IMR-90 (cell line): ENCODE measurements at regions not wholly inside any gene's neighbourhood (a gene's known extent, or its start where the extent isn't known, plus 50 kb on each side); places are given as distances from the start of the nearest gene placed in this dataset.

Source experiments
- ATAC-seq: fragments of 200-7000 bp; cut with Tn5 transposase; 2 replicates; pipeline ENCODE4 v1.9.1; 2020; ENCODE audit warnings: low read depth, mild to moderate bottlenecking, moderate library complexity
- BruUV-seq: library from RNA; stranded (reverse); fragments of 400-500 nt; replicated peaks from 2 replicates; lab custom pipeline; 2021; lab: Mats Ljungman, UMichigan
- CTCF ChIA-PET: fragments of 300-600 bp; formaldehyde crosslinking; extraction: SDS; loops from one replicate; lab custom pipeline; 2021; ENCODE audit warnings: antibody characterized with exemption; lab: Yijun Ruan, JAX
- POLR2A ChIA-PET: fragments of 300-600 bp; sonication (Branson Sonifier 250); formaldehyde crosslinking; loops from one replicate; lab custom pipeline; 2022; ENCODE audit warnings: antibody characterized with exemption; ENCODE audit not compliant: unreplicated experiment; lab: Charles Lee
- DNase-seq: peaks from one replicate; pipeline ENCODE4 v3.0.0; 2013
- H2AFZ ChIP-seq: replicated peaks from 2 replicates; pipeline ENCODE3; 2013; ENCODE audit warnings: low read length, mild to moderate bottlenecking; ENCODE audit not compliant: poor library complexity
- H2AK5ac ChIP-seq: 2 replicates; pipeline ENCODE4 v1.6.1; 2013; ENCODE audit warnings: low read depth, low read length, inconsistent platforms
- H2AK9ac ChIP-seq: replicated peaks from 2 replicates; pipeline ENCODE3; 2013; ENCODE audit warnings: mild to moderate bottlenecking, low read depth, low read length, moderate library complexity; ENCODE audit not compliant: poor library complexity
- H2BK120ac ChIP-seq: 2 replicates; pipeline ENCODE4 v1.6.1; 2013; ENCODE audit warnings: low read depth, low read length, inconsistent platforms
- H2BK15ac ChIP-seq: 3 replicates; pipeline ENCODE4 v1.6.1; 2013; ENCODE audit warnings: low read depth, low read length, inconsistent platforms
- H2BK20ac ChIP-seq: 2 replicates; pipeline ENCODE4 v1.6.1; 2013; ENCODE audit warnings: low read depth, mild to moderate bottlenecking, inconsistent platforms, low read length, moderate library complexity
- H2BK5ac ChIP-seq: 2 replicates; pipeline ENCODE4 v1.6.1; 2013; ENCODE audit warnings: mild to moderate bottlenecking, low read depth, low read length, inconsistent platforms; ENCODE audit not compliant: poor library complexity, severe bottlenecking
- H3K14ac ChIP-seq: replicated peaks from 2 replicates; pipeline ENCODE4 v1.6.1; 2013; ENCODE audit warnings: low read depth, low read length, inconsistent platforms
- H3K18ac ChIP-seq: 2 replicates; pipeline ENCODE4 v1.6.1; 2013; ENCODE audit warnings: low read depth, low read length, control low read depth
- H3K23ac ChIP-seq: 2 replicates; pipeline ENCODE4 v1.6.1; 2013; ENCODE audit warnings: low read depth, low read length, inconsistent platforms
- H3K27ac ChIP-seq: 2 replicates; pipeline ENCODE4 v1.5.1; 2013; ENCODE audit warnings: mild to moderate bottlenecking, control low read depth, low read length; ENCODE audit not compliant: insufficient read depth
- H3K27me3 ChIP-seq: 2 replicates; pipeline ENCODE4 v1.6.1; 2013; ENCODE audit warnings: low read length; ENCODE audit not compliant: control insufficient read depth, insufficient read depth
- H3K36me3 ChIP-seq: 2 replicates; pipeline ENCODE4 v1.6.1; 2013; ENCODE audit warnings: low read length, mixed read lengths; ENCODE audit not compliant: control insufficient read depth, insufficient read depth
- H3K4ac ChIP-seq: 2 replicates; pipeline ENCODE4 v1.6.1; 2013; ENCODE audit warnings: low read depth, low read length, inconsistent platforms
- H3K4me1 ChIP-seq: 2 replicates; pipeline ENCODE4 v1.6.1; 2013; ENCODE audit warnings: low read length, mixed read lengths; ENCODE audit not compliant: control insufficient read depth, insufficient read depth
- H3K4me2 ChIP-seq: 2 replicates; pipeline ENCODE4 v1.6.1; 2013; ENCODE audit warnings: low read depth, mild to moderate bottlenecking, control low read depth, low read length, moderate library complexity
- H3K4me3 ChIP-seq: 2 replicates; pipeline ENCODE4 v1.5.1; 2013; ENCODE audit warnings: low read depth, mild to moderate bottlenecking, control low read depth, low read length, moderate library complexity; ENCODE audit not compliant: insufficient read depth
- H3K56ac ChIP-seq: 2 replicates; pipeline ENCODE4 v1.6.1; 2013; ENCODE audit warnings: low read length, inconsistent platforms; ENCODE audit not compliant: insufficient read depth; ENCODE audit errors: extremely low read depth
- H3K79me1 ChIP-seq, 2 experiments: 2 replicates each; pipeline ENCODE4 v1.6.1; 2013; ENCODE audit warnings: low read length in 2 of 2, inconsistent platforms in 1 of 2, low read depth in 1 of 2
- H3K9ac ChIP-seq: 2 replicates; pipeline ENCODE4 v1.6.1; 2013; ENCODE audit warnings: low read depth, low read length, control low read depth
- H3K9me1 ChIP-seq: 2 replicates; pipeline ENCODE4 v1.6.1; 2013; ENCODE audit warnings: low read length, inconsistent platforms; ENCODE audit not compliant: insufficient read depth
- H3K9me3 ChIP-seq: 2 replicates; pipeline ENCODE4 v1.6.1; 2013; ENCODE audit warnings: low read length; ENCODE audit not compliant: control insufficient read depth, insufficient read depth
- H4K20me1 ChIP-seq: 2 replicates; pipeline ENCODE4 v1.6.1; 2013; ENCODE audit warnings: low read length, inconsistent platforms; ENCODE audit not compliant: insufficient read depth
- H4K5ac ChIP-seq: 2 replicates; pipeline ENCODE4 v1.6.1; 2013; ENCODE audit warnings: mild to moderate bottlenecking, low read depth, low read length, control low read depth
- H4K8ac ChIP-seq, 2 experiments: 2 replicates each; pipeline ENCODE4 v1.6.1; 2013; ENCODE audit warnings: low read depth in 2 of 2, low read length in 2 of 2, control low read depth in 1 of 2, inconsistent platforms in 1 of 2
- H4K91ac ChIP-seq: 2 replicates; pipeline ENCODE4 v1.6.1; 2013; ENCODE audit warnings: low read depth, low read length, inconsistent platforms; ENCODE audit not compliant: insufficient read depth
- BHLHE40 ChIP-seq: fragments of 150-350 bp; IDR thresholded peaks from 2 replicates; pipeline ENCODE4 v1.6.1; 2016; ENCODE audit warnings: mild to moderate bottlenecking, low read depth, low read length
- FOS ChIP-seq: fragments of 150-350 bp; IDR thresholded peaks from 2 replicates; pipeline ENCODE4 v1.6.1; 2016; ENCODE audit warnings: low read depth, low read length
- MAFK ChIP-seq: IDR thresholded peaks from 2 replicates; pipeline ENCODE4 v1.6.1; 2012; ENCODE audit warnings: low read depth, low read length, improper control_type of control experiment
- NFE2L2 ChIP-seq: fragments of 150-350 bp; IDR thresholded peaks from 2 replicates; pipeline ENCODE4 v1.6.1; 2016; ENCODE audit warnings: low read depth, mild to moderate bottlenecking, low read length
- POLR2A ChIP-seq: IDR thresholded peaks from 2 replicates; pipeline ENCODE4 v1.6.1; 2012; ENCODE audit warnings: mild to moderate bottlenecking, low read depth, low read length
- RCOR1 ChIP-seq: IDR thresholded peaks from 2 replicates; pipeline ENCODE4 v1.6.1; 2012; ENCODE audit warnings: mild to moderate bottlenecking, low read length, improper control_type of control experiment; ENCODE audit not compliant: insufficient replicate concordance
- RFX5 ChIP-seq: IDR thresholded peaks from 2 replicates; pipeline ENCODE4 v1.8.0; 2012; ENCODE audit warnings: low read depth, mild to moderate bottlenecking, low read length, moderate library complexity
- WGBS, 2 experiments: methylation state at CpG; one replicate each; pipeline versions ENCODE4 v1.1.5 to v1.1.7; 2013; ENCODE audit warnings: missing lambda C conversion rate in 2 of 2; ENCODE audit not compliant: insufficient read length in 1 of 2; ENCODE audit errors: extremely low coverage in 2 of 2; 5-methylcytosine and 5-hydroxymethylcytosine counted together
- dilution Hi-C: fragments of 300-500 bp; cut with HindIII; formaldehyde crosslinking; loops from one replicate; pipeline ENCODE4 v1.14.3; 2018; ENCODE audit warnings: low sequenced_read_pairs; ENCODE audit not compliant: unreplicated experiment
- in situ Hi-C: fragments of 300-500 bp; cut with MboI; formaldehyde crosslinking; loops from 3 replicates; pipeline ENCODE4 v1.14.3; 2019; ENCODE audit warnings: low sequenced_read_pairs, inconsistent platforms, mixed read lengths
- intact Hi-C: fragments of 100-400 bp; cut with micrococcal nuclease; formaldehyde crosslinking; loops from 2 replicates; pipeline ENCODE4 v1.10.0; 2022
- TF ChIP-seq, protein P1 (sequence below): fragments of 150-350 bp; IDR thresholded peaks from 2 replicates; pipeline ENCODE4 v1.6.1; 2017; ENCODE audit warnings: mild to moderate bottlenecking, antibody characterized with exemption, low read length, low read depth
- TF ChIP-seq, protein P2 (sequence below): fragments of 150-350 bp; IDR thresholded peaks from 2 replicates; pipeline ENCODE4 v1.6.1; 2016; ENCODE audit warnings: low read depth, mild to moderate bottlenecking, low read length, moderate library complexity, borderline replicate concordance

DNA sequence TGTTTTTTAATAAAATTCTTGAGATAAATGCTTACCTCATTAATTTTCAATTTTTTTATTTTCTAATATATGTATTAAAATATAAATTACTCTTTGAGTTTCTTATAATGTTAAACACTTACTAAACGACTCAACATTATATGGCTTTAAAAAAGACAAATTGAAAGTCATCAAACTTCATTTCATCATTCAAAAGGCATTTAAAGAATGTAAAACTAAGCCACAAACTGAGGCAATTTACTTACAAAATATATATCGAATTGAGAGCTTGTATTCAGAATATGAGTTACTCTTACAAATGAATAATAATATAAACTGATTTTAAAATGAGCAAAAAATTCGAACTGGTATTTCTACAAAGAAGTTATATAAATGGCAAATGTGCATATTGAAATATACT lies 1262.2 kb upstream of the PIK3C3 start:
- Histone ChIP-seq H3K9me3 (no peaks in the 10 kb centered on the region), H2BK5ac (no peak overlapping the region), H4K5ac (no peak overlapping the region), H3K4ac (no peak overlapping the region), H3K18ac (no peak overlapping the region), H3K36me3 (no peaks in the 10 kb centered on the region), H3K14ac (no peak overlapping the region), H4K20me1 (no peaks in the 10 kb centered on the region), H2BK120ac (no peak overlapping the region), H2BK15ac (no peak overlapping the region), H4K91ac (no peak overlapping the region), H4K8ac (no peak overlapping the region), H3K4me2 (no peak overlapping the region), H2BK20ac (no peak overlapping the region), H2AFZ (no peak overlapping the region), H3K27me3 (no peaks in the 10 kb centered on the region; the same call in 1 of the 2 replicates), H3K4me1 (no peaks in the 10 kb centered on the region), H2AK5ac (no peak overlapping the region), H3K79me1 (no peaks in the 10 kb centered on the region), H3K9me1 (no peaks in the 10 kb centered on the region), H3K56ac (no peak overlapping the region), H3K23ac (no peak overlapping the region), H3K9ac (no peak overlapping the region), H3K4me3 (no peak overlapping the region), H3K27ac (no peak overlapping the region), H2AK9ac (no peak overlapping the region)
- no CpG with 5 or more reads among the region's 3 CpGs for WGBS, 2 experiments
- dilution Hi-C loops (no loop called here), intact Hi-C loops (no loop called here), in situ Hi-C loops (no loop called here)
- POLR2A ChIA-PET = no interaction called here
- CTCF ChIA-PET = no interaction called here
- ATAC-seq (no peak), DNase-seq (peak; percentile 40)
- TF ChIP-seq, protein P1, sequence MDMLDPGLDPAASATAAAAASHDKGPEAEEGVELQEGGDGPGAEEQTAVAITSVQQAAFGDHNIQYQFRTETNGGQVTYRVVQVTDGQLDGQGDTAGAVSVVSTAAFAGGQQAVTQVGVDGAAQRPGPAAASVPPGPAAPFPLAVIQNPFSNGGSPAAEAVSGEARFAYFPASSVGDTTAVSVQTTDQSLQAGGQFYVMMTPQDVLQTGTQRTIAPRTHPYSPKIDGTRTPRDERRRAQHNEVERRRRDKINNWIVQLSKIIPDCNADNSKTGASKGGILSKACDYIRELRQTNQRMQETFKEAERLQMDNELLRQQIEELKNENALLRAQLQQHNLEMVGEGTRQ = no peak
- TF ChIP-seq RFX5 = no peak
- TF ChIP-seq NFE2L2 = no peak
- no peak for TF ChIP-seq FOS
- TF ChIP-seq, protein P2, sequence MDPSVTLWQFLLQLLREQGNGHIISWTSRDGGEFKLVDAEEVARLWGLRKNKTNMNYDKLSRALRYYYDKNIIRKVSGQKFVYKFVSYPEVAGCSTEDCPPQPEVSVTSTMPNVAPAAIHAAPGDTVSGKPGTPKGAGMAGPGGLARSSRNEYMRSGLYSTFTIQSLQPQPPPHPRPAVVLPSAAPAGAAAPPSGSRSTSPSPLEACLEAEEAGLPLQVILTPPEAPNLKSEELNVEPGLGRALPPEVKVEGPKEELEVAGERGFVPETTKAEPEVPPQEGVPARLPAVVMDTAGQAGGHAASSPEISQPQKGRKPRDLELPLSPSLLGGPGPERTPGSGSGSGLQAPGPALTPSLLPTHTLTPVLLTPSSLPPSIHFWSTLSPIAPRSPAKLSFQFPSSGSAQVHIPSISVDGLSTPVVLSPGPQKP = no peak
- TF ChIP-seq POLR2A = no peak
- no peak for TF ChIP-seq MAFK
- no peak for TF ChIP-seq BHLHE40
- no peak for TF ChIP-seq RCOR1
- no TSS peak for BruUV-seq
